Sigmoid colon (tissue), 4 donors: ENCODE measurements at regions not wholly inside any gene's neighbourhood (a gene's known extent, or its start where the extent isn't known, plus 50 kb on each side); places are given as distances from the start of the nearest gene placed in this dataset.

ENCODE experiments used
- EP300 ChIP-seq, 4 donors: sonication (generic); formaldehyde crosslinking; IDR thresholded peaks; one replicate each; pipeline ENCODE4 v1.6.1; 2017; ENCODE audit warnings: antibody characterized with exemption in 4 of 4
- POLR2A ChIP-seq, 2 donors: fragments of 450-650 bp; IDR thresholded peaks; one replicate each; pipeline ENCODE4 v1.6.1; 2016; ENCODE audit warnings: antibody characterized with exemption in 2 of 2, mild to moderate bottlenecking in 2 of 2, moderate library complexity in 2 of 2
- POLR2AphosphoS5 ChIP-seq, 4 donors: sonication (generic); formaldehyde crosslinking; IDR thresholded peaks; one replicate each; pipeline ENCODE4 v1.6.1; 2017; ENCODE audit warnings: antibody characterized with exemption in 4 of 4
- TF ChIP-seq, protein P1 (sequence below), 4 experiments: fragments of 450-650 bp in 3 of 4; fragments of 200-600 bp in 1 of 4; IDR thresholded peaks; one replicate each; pipeline ENCODE4 v1.5.1; 2016 to 2019; ENCODE audit warnings: antibody characterized with exemption in 4 of 4, mild to moderate bottlenecking in 3 of 4, moderate library complexity in 2 of 4

DNA sequence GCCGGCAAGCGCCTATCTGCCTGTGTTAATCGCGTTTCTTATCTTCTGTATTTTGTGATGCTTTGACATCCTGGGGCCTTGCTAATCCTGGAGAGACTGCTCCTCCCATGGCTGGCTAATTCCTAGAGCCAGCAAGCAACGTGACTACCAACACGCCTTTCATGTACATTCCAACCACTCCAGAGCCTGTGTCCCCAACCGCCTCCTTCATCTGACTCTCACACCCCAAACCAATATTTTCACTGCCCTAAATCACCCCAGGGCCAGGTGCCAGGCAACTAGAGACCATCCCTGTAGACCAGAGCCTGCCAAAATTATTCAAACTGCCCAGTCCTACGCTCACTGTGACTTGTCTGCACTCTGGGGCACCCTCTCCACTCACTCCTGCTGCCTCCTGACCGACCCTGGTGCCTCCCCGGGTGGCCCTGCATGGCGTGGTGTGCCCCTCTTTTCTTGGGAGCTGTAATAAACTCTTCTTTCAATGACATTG, 50.5 kb upstream of the COL5A1 start:
- TF ChIP-seq, protein P1, sequence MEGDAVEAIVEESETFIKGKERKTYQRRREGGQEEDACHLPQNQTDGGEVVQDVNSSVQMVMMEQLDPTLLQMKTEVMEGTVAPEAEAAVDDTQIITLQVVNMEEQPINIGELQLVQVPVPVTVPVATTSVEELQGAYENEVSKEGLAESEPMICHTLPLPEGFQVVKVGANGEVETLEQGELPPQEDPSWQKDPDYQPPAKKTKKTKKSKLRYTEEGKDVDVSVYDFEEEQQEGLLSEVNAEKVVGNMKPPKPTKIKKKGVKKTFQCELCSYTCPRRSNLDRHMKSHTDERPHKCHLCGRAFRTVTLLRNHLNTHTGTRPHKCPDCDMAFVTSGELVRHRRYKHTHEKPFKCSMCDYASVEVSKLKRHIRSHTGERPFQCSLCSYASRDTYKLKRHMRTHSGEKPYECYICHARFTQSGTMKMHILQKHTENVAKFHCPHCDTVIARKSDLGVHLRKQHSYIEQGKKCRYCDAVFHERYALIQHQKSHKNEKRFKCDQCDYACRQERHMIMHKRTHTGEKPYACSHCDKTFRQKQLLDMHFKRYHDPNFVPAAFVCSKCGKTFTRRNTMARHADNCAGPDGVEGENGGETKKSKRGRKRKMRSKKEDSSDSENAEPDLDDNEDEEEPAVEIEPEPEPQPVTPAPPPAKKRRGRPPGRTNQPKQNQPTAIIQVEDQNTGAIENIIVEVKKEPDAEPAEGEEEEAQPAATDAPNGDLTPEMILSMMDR (IDR thresholded peaks at IDR 0.05), result no peak
- no peak for TF ChIP-seq POLR2AphosphoS5 (IDR thresholded peaks at IDR 0.05)
- TF ChIP-seq POLR2A (IDR thresholded peaks at IDR 0.05), result no peak
- no peak for TF ChIP-seq EP300 (IDR thresholded peaks at IDR 0.05)
